ENCODE measurements at regions not wholly inside any gene's neighbourhood (a gene's known extent, or its start where the extent isn't known, plus 50 kb on each side); places are given as distances from the start of the nearest gene placed in this dataset.
"Not testable (repeated sequence)": the region's sequence is repeated elsewhere in the genome, so short reads cannot be mapped to it uniquely, and the experiment has no call there.

- no peak overlapping the region for H3K27ac ChIP-seq (ENCODE audit: low read depth, low read length)
- no peak overlapping the region for H3K9ac ChIP-seq (ENCODE audit: low read length)
- H3K4me1 ChIP-seq (ENCODE audit: control insufficient read depth, insufficient read depth, low read length) = no peaks in the 10 kb centered on the region
- no peaks in the 10 kb centered on the region for H3K9me3 ChIP-seq (ENCODE audit: control insufficient read depth, insufficient read depth, low read depth, low read length)
- no peaks in the 10 kb centered on the region for H3K36me3 ChIP-seq (ENCODE audit: control insufficient read depth, insufficient read depth, low read length)
- H3K4me3 ChIP-seq (ENCODE audit: low read depth, low read length) = no peak overlapping the region
- H3K27me3 ChIP-seq (ENCODE audit: control insufficient read depth, insufficient read depth, low read length) = no peaks in the 10 kb centered on the region
These were observed 213.9 kb upstream of the SSTR4 start for GRCh38 chr20:22821081-22821727.

GRCh38 chr20:22821796-22822195, 213.3 kb upstream of the SSTR4 start:
- H3K4me1 ChIP-seq (ENCODE audit: control insufficient read depth, insufficient read depth, low read length) = no peaks in the 10 kb centered on the region
- no peak overlapping the region for H3K9ac ChIP-seq (ENCODE audit: low read length)
- no peaks in the 10 kb centered on the region for H3K36me3 ChIP-seq (ENCODE audit: control insufficient read depth, insufficient read depth, low read length)
- H3K4me3 ChIP-seq (ENCODE audit: low read depth, low read length) = no peak overlapping the region
- H3K27ac ChIP-seq (ENCODE audit: low read depth, low read length) = no peak overlapping the region
- no peaks in the 10 kb centered on the region for H3K9me3 ChIP-seq (ENCODE audit: control insufficient read depth, insufficient read depth, low read depth, low read length)
- no peaks in the 10 kb centered on the region for H3K27me3 ChIP-seq (ENCODE audit: control insufficient read depth, insufficient read depth, low read length)

- Histone ChIP-seq H3K4me3 (ENCODE audit: low read depth, low read length) (no peak overlapping the region), H3K9me3 (ENCODE audit: control insufficient read depth, insufficient read depth, low read depth, low read length) (no peaks in the 10 kb centered on the region), H3K9ac (ENCODE audit: low read length) (no peak overlapping the region), H3K27ac (ENCODE audit: low read depth, low read length) (no peak overlapping the region), H3K27me3 (ENCODE audit: control insufficient read depth, insufficient read depth, low read length) (no peaks in the 10 kb centered on the region), H3K36me3 (ENCODE audit: control insufficient read depth, insufficient read depth, low read length) (no peaks in the 10 kb centered on the region), H3K4me1 (ENCODE audit: control insufficient read depth, insufficient read depth, low read length) (no peaks in the 10 kb centered on the region)
These were observed 212.0 kb upstream of the SSTR4 start for GRCh38 chr20:22823119-22823518.

GRCh38 chr20:22824077-22824476, 211.0 kb upstream of the SSTR4 start:
- no peak overlapping the region for H3K9ac ChIP-seq (ENCODE audit: low read length)
- H3K4me3 ChIP-seq (ENCODE audit: low read depth, low read length) = no peak overlapping the region

GRCh38 chr20:22825076-22825475, 210.0 kb upstream of the SSTR4 start:
- Histone ChIP-seq H3K9me3 (ENCODE audit: control insufficient read depth, insufficient read depth, low read depth, low read length) (no peaks in the 10 kb centered on the region), H3K27me3 (ENCODE audit: control insufficient read depth, insufficient read depth, low read length) (peaks cover 5% of the 10 kb centered on the region; the same call in 1 of the 2 replicates), H3K4me1 (ENCODE audit: control insufficient read depth, insufficient read depth, low read length) (no peaks in the 10 kb centered on the region), H3K4me3 (ENCODE audit: low read depth, low read length) (no peak overlapping the region), H3K36me3 (ENCODE audit: control insufficient read depth, insufficient read depth, low read length) (no peaks in the 10 kb centered on the region), H3K27ac (ENCODE audit: low read depth, low read length) (no peak overlapping the region), H3K9ac (ENCODE audit: low read length) (no peak overlapping the region)

More at GRCh38 chr20:22824077-22824476, 211.0 kb upstream of the SSTR4 start:
- no peaks in the 10 kb centered on the region for H3K9me3 ChIP-seq (ENCODE audit: control insufficient read depth, insufficient read depth, low read depth, low read length)
- no peaks in the 10 kb centered on the region for H3K4me1 ChIP-seq (ENCODE audit: control insufficient read depth, insufficient read depth, low read length)
- no peak overlapping the region for H3K27ac ChIP-seq (ENCODE audit: low read depth, low read length)
- no peaks in the 10 kb centered on the region for H3K27me3 ChIP-seq (ENCODE audit: control insufficient read depth, insufficient read depth, low read length)
- no peaks in the 10 kb centered on the region for H3K36me3 ChIP-seq (ENCODE audit: control insufficient read depth, insufficient read depth, low read length)

- Histone ChIP-seq H3K36me3 (ENCODE audit: control insufficient read depth, insufficient read depth, low read length) (no peaks in the 10 kb centered on the region), H3K4me1 (ENCODE audit: control insufficient read depth, insufficient read depth, low read length) (no peaks in the 10 kb centered on the region), H3K9ac (ENCODE audit: low read length) (no peak overlapping the region), H3K9me3 (ENCODE audit: control insufficient read depth, insufficient read depth, low read depth, low read length) (no peaks in the 10 kb centered on the region), H3K27me3 (ENCODE audit: control insufficient read depth, insufficient read depth, low read length) (peaks cover 5% of the 10 kb centered on the region; the same call in 1 of the 2 replicates), H3K4me3 (ENCODE audit: low read depth, low read length) (no peak overlapping the region), H3K27ac (ENCODE audit: low read depth, low read length) (no peak overlapping the region)
These were observed 209.6 kb upstream of the SSTR4 start for GRCh38 chr20:22825546-22825945.

- no peaks in the 10 kb centered on the region for H3K36me3 ChIP-seq (ENCODE audit: control insufficient read depth, insufficient read depth, low read length)
- H3K9me3 ChIP-seq (ENCODE audit: control insufficient read depth, insufficient read depth, low read depth, low read length) = no peaks in the 10 kb centered on the region
- H3K27ac ChIP-seq (ENCODE audit: low read depth, low read length) = no peak overlapping the region
- no peak overlapping the region for H3K4me3 ChIP-seq (ENCODE audit: low read depth, low read length)
- no peak overlapping the region for H3K9ac ChIP-seq (ENCODE audit: low read length)
- H3K4me1 ChIP-seq (ENCODE audit: control insufficient read depth, insufficient read depth, low read length) = no peaks in the 10 kb centered on the region
- peaks cover 5% of the 10 kb centered on the region; the same call in 1 of the 2 replicates for H3K27me3 ChIP-seq (ENCODE audit: control insufficient read depth, insufficient read depth, low read length)
These were observed 208.5 kb upstream of the SSTR4 start for GRCh38 chr20:22826306-22827230.

- Histone ChIP-seq H3K9me3 (ENCODE audit: control insufficient read depth, insufficient read depth, low read depth, low read length) (no peaks in the 10 kb centered on the region), H3K36me3 (ENCODE audit: control insufficient read depth, insufficient read depth, low read length) (no peaks in the 10 kb centered on the region), H3K4me3 (ENCODE audit: low read depth, low read length) (no peak overlapping the region), H3K27ac (ENCODE audit: low read depth, low read length) (no peak overlapping the region), H3K9ac (ENCODE audit: low read length) (no peak overlapping the region), H3K4me1 (ENCODE audit: control insufficient read depth, insufficient read depth, low read length) (no peaks in the 10 kb centered on the region), H3K27me3 (ENCODE audit: control insufficient read depth, insufficient read depth, low read length) (peaks cover 5% of the 10 kb centered on the region; the same call in 1 of the 2 replicates)
These were observed 207.2 kb upstream of the SSTR4 start for GRCh38 chr20:22827916-22828315.

- H3K4me3 ChIP-seq (ENCODE audit: low read depth, low read length) = no peak overlapping the region
- H3K4me1 ChIP-seq (ENCODE audit: control insufficient read depth, insufficient read depth, low read length) = no peaks in the 10 kb centered on the region
These were observed 205.8 kb upstream of the SSTR4 start for GRCh38 chr20:22829356-22829755.

GRCh38 chr20:22830138-22830537, 205.0 kb upstream of the SSTR4 start:
- Histone ChIP-seq H3K4me3 (ENCODE audit: low read depth, low read length) (no peak overlapping the region), H3K27me3 (ENCODE audit: control insufficient read depth, insufficient read depth, low read length) (peaks cover 5% of the 10 kb centered on the region; the same call in 1 of the 2 replicates), H3K27ac (ENCODE audit: low read depth, low read length) (no peak overlapping the region), H3K9ac (ENCODE audit: low read length) (no peak overlapping the region), H3K4me1 (ENCODE audit: control insufficient read depth, insufficient read depth, low read length) (no peaks in the 10 kb centered on the region), H3K36me3 (ENCODE audit: control insufficient read depth, insufficient read depth, low read length) (no peaks in the 10 kb centered on the region), H3K9me3 (ENCODE audit: control insufficient read depth, insufficient read depth, low read depth, low read length) (no peaks in the 10 kb centered on the region)

More at GRCh38 chr20:22829356-22829755, 205.8 kb upstream of the SSTR4 start:
- no peaks in the 10 kb centered on the region for H3K36me3 ChIP-seq (ENCODE audit: control insufficient read depth, insufficient read depth, low read length)
- no peak overlapping the region for H3K27ac ChIP-seq (ENCODE audit: low read depth, low read length)
- peaks cover 5% of the 10 kb centered on the region; the same call in 1 of the 2 replicates for H3K27me3 ChIP-seq (ENCODE audit: control insufficient read depth, insufficient read depth, low read length)
- no peak overlapping the region for H3K9ac ChIP-seq (ENCODE audit: low read length)
- no peaks in the 10 kb centered on the region for H3K9me3 ChIP-seq (ENCODE audit: control insufficient read depth, insufficient read depth, low read depth, low read length)

- not testable (repeated sequence) for H3K4me1 ChIP-seq (ENCODE audit: control insufficient read depth, insufficient read depth, low read length); H3K9me3 ChIP-seq (ENCODE audit: control insufficient read depth, insufficient read depth, low read depth, low read length); H3K36me3 ChIP-seq (ENCODE audit: control insufficient read depth, insufficient read depth, low read length); H3K27me3 ChIP-seq (ENCODE audit: control insufficient read depth, insufficient read depth, low read length); H3K9ac ChIP-seq (ENCODE audit: low read length); H3K4me3 ChIP-seq (ENCODE audit: low read depth, low read length); H3K27ac ChIP-seq (ENCODE audit: low read depth, low read length)
These were observed 204.4 kb upstream of the SSTR4 start for GRCh38 chr20:22830715-22831114.

All from HUES6 (cell line).